ENCODE measurements at regions not wholly inside any gene's neighbourhood (a gene's known extent, or its start where the extent isn't known, plus 50 kb on each side); places are given as distances from the start of the nearest gene placed in this dataset.

- Mint-ChIP-seq H3K27me3 (ENCODE audit: insufficient read depth) (no peaks in the 10 kb centered on the region), H3K36me3 (ENCODE audit: low read depth) (no peaks in the 10 kb centered on the region), H3K9me3 (no peaks in the 10 kb centered on the region), H3K4me3 (no peak overlapping the region), H3K4me1 (ENCODE audit: low read depth) (no peaks in the 10 kb centered on the region), H3K27ac (no peak overlapping the region)
- no peak for DNase-seq (ENCODE audit: low spot score)
- intact Hi-C loops (cut with micrococcal nuclease), result no loop called here
Measured at GRCh38 chr3:116767726-116768125, 58.1 kb downstream of the TUSC7 start.

- Mint-ChIP-seq H3K27me3 (ENCODE audit: insufficient read depth) (no peaks in the 10 kb centered on the region), H3K27ac (no peak overlapping the region), H3K4me3 (no peak overlapping the region), H3K9me3 (no peaks in the 10 kb centered on the region), H3K4me1 (ENCODE audit: low read depth) (no peaks in the 10 kb centered on the region), H3K36me3 (ENCODE audit: low read depth) (no peaks in the 10 kb centered on the region)
- DNase-seq (ENCODE audit: low spot score), result peak; percentile 6
- intact Hi-C loops (cut with micrococcal nuclease), result loop anchor here (2.0 kb wide), 2 partner anchors 756 to 948 kb away; no protein-coding TSS in a partner anchor
Measured at GRCh38 chr3:116770815-116771450, 61.4 kb downstream of the TUSC7 start.

- no peaks in the 10 kb centered on the region for H3K9me3 Mint-ChIP-seq
- H3K27ac Mint-ChIP-seq, result no peak overlapping the region
- intact Hi-C loops (cut with micrococcal nuclease), result no loop called here
- no peak for DNase-seq (ENCODE audit: low spot score)
- no peak overlapping the region for H3K4me3 Mint-ChIP-seq
- H3K4me1 Mint-ChIP-seq (ENCODE audit: low read depth), result no peaks in the 10 kb centered on the region
- H3K27me3 Mint-ChIP-seq (ENCODE audit: insufficient read depth), result no peaks in the 10 kb centered on the region
- no peaks in the 10 kb centered on the region for H3K36me3 Mint-ChIP-seq (ENCODE audit: low read depth)
Measured at GRCh38 chr3:116776880-116777785, 67.6 kb downstream of the TUSC7 start.

GRCh38 chr3:116785226-116785625 is 75.6 kb downstream of the TUSC7 start:
- Mint-ChIP-seq H3K27ac (no peak overlapping the region), H3K27me3 (ENCODE audit: insufficient read depth) (no peaks in the 10 kb centered on the region)

GRCh38 chr3:116802651-116803050 is 93.1 kb downstream of the TUSC7 start:
- Mint-ChIP-seq H3K9me3 (peaks cover 5% of the 10 kb centered on the region), H3K4me3 (no peak overlapping the region), H3K36me3 (ENCODE audit: low read depth) (no peaks in the 10 kb centered on the region), H3K27me3 (ENCODE audit: insufficient read depth) (no peaks in the 10 kb centered on the region), H3K4me1 (ENCODE audit: low read depth) (no peaks in the 10 kb centered on the region), H3K27ac (no peak overlapping the region)
- intact Hi-C loops (cut with micrococcal nuclease), result no loop called here
- DNase-seq (ENCODE audit: low spot score), result no peak

More at GRCh38 chr3:116785226-116785625, 75.6 kb downstream of the TUSC7 start:
- Mint-ChIP-seq H3K4me1 (ENCODE audit: low read depth) (no peaks in the 10 kb centered on the region), H3K9me3 (no peaks in the 10 kb centered on the region), H3K36me3 (ENCODE audit: low read depth) (no peaks in the 10 kb centered on the region), H3K4me3 (no peak overlapping the region)
- intact Hi-C loops (cut with micrococcal nuclease), result no loop called here
- DNase-seq (ENCODE audit: low spot score), result no peak

- intact Hi-C loops (cut with micrococcal nuclease), result no loop called here
- H3K27me3 Mint-ChIP-seq (ENCODE audit: insufficient read depth), result no peaks in the 10 kb centered on the region
- no peak overlapping the region for H3K4me3 Mint-ChIP-seq
- H3K4me1 Mint-ChIP-seq (ENCODE audit: low read depth), result no peaks in the 10 kb centered on the region
- no peak overlapping the region for H3K27ac Mint-ChIP-seq
- H3K9me3 Mint-ChIP-seq, result peaks cover 5% of the 10 kb centered on the region
- DNase-seq (ENCODE audit: low spot score), result no peak
- H3K36me3 Mint-ChIP-seq (ENCODE audit: low read depth), result no peaks in the 10 kb centered on the region
Measured at GRCh38 chr3:116806351-116806750, 96.8 kb downstream of the TUSC7 start.

GRCh38 chr3:116808725-116809124 is 99.1 kb downstream of the TUSC7 start:
- no peak for DNase-seq (ENCODE audit: low spot score)
- H3K4me1 Mint-ChIP-seq (ENCODE audit: low read depth), result no peaks in the 10 kb centered on the region
- intact Hi-C loops (cut with micrococcal nuclease), result no loop called here
- H3K9me3 Mint-ChIP-seq, result peaks cover 5% of the 10 kb centered on the region
- no peaks in the 10 kb centered on the region for H3K27me3 Mint-ChIP-seq (ENCODE audit: insufficient read depth)
- H3K4me3 Mint-ChIP-seq, result no peak overlapping the region
- H3K27ac Mint-ChIP-seq, result no peak overlapping the region
- H3K36me3 Mint-ChIP-seq (ENCODE audit: low read depth), result no peaks in the 10 kb centered on the region

GRCh38 chr3:116809208-116809607 is 99.6 kb downstream of the TUSC7 start:
- Mint-ChIP-seq H3K4me1 (ENCODE audit: low read depth) (no peaks in the 10 kb centered on the region), H3K36me3 (ENCODE audit: low read depth) (no peaks in the 10 kb centered on the region), H3K9me3 (peaks cover 5% of the 10 kb centered on the region), H3K4me3 (no peak overlapping the region), H3K27ac (no peak overlapping the region), H3K27me3 (ENCODE audit: insufficient read depth) (no peaks in the 10 kb centered on the region)
- DNase-seq (ENCODE audit: low spot score), result no peak
- intact Hi-C loops (cut with micrococcal nuclease), result no loop called here

GRCh38 chr3:116811754-116812153 is 102.2 kb downstream of the TUSC7 start:
- intact Hi-C loops (cut with micrococcal nuclease), result no loop called here
- Mint-ChIP-seq H3K27me3 (ENCODE audit: insufficient read depth) (no peaks in the 10 kb centered on the region), H3K4me3 (no peak overlapping the region), H3K36me3 (ENCODE audit: low read depth) (no peaks in the 10 kb centered on the region), H3K27ac (no peak overlapping the region), H3K9me3 (peaks cover 3% of the 10 kb centered on the region), H3K4me1 (ENCODE audit: low read depth) (no peaks in the 10 kb centered on the region)
- DNase-seq (ENCODE audit: low spot score), result no peak

GRCh38 chr3:116812949-116813348 is 103.4 kb downstream of the TUSC7 start:
- no peak overlapping the region for H3K27ac Mint-ChIP-seq
- H3K4me1 Mint-ChIP-seq (ENCODE audit: low read depth), result no peaks in the 10 kb centered on the region
- intact Hi-C loops (cut with micrococcal nuclease), result no loop called here
- no peaks in the 10 kb centered on the region for H3K9me3 Mint-ChIP-seq
- no peak overlapping the region for H3K4me3 Mint-ChIP-seq
- no peak for DNase-seq (ENCODE audit: low spot score)
- H3K36me3 Mint-ChIP-seq (ENCODE audit: low read depth), result no peaks in the 10 kb centered on the region
- H3K27me3 Mint-ChIP-seq (ENCODE audit: insufficient read depth), result no peaks in the 10 kb centered on the region

- no peak overlapping the region for H3K4me3 Mint-ChIP-seq
- H3K27me3 Mint-ChIP-seq (ENCODE audit: insufficient read depth), result no peaks in the 10 kb centered on the region
- DNase-seq (ENCODE audit: low spot score), result no peak
- no peaks in the 10 kb centered on the region for H3K4me1 Mint-ChIP-seq (ENCODE audit: low read depth)
- no peaks in the 10 kb centered on the region for H3K9me3 Mint-ChIP-seq
- H3K27ac Mint-ChIP-seq, result no peak overlapping the region
- intact Hi-C loops (cut with micrococcal nuclease), result no loop called here
- H3K36me3 Mint-ChIP-seq (ENCODE audit: low read depth), result no peaks in the 10 kb centered on the region
Measured at GRCh38 chr3:116815321-116815720, 105.7 kb downstream of the TUSC7 start.

- Mint-ChIP-seq H3K4me3 (no peak overlapping the region), H3K27ac (no peak overlapping the region), H3K9me3 (no peaks in the 10 kb centered on the region), H3K36me3 (ENCODE audit: low read depth) (no peaks in the 10 kb centered on the region), H3K4me1 (ENCODE audit: low read depth) (no peaks in the 10 kb centered on the region), H3K27me3 (ENCODE audit: insufficient read depth) (no peaks in the 10 kb centered on the region)
- no peak for DNase-seq (ENCODE audit: low spot score)
- intact Hi-C loops (cut with micrococcal nuclease), result no loop called here
Measured at GRCh38 chr3:116815831-116816588, 106.4 kb downstream of the TUSC7 start.

GRCh38 chr3:116821371-116821770 is 111.8 kb downstream of the TUSC7 start:
- intact Hi-C loops (cut with micrococcal nuclease), result no loop called here
- Mint-ChIP-seq H3K4me1 (ENCODE audit: low read depth) (no peaks in the 10 kb centered on the region), H3K9me3 (no peaks in the 10 kb centered on the region), H3K27me3 (ENCODE audit: insufficient read depth) (no peaks in the 10 kb centered on the region), H3K36me3 (ENCODE audit: low read depth) (no peaks in the 10 kb centered on the region), H3K27ac (no peak overlapping the region), H3K4me3 (no peak overlapping the region)
- DNase-seq (ENCODE audit: low spot score), result no peak
